Suppressor macrophage treated with lipopolysaccharide for 1 hour (primary cell): ENCODE measurements at regions not wholly inside any gene's neighbourhood (a gene's known extent, or its start where the extent isn't known, plus 50 kb on each side); places are given as distances from the start of the nearest gene placed in this dataset.

Source experiments
- DNase-seq, 3 donors: peaks; one replicate each; pipeline ENCODE4 v3.0.0-alpha.2; 2020 to 2022

- DNase-seq = no peak
Measured at GRCh38 chr1:48052923-48053291, 55.7 kb upstream of the TRABD2B start.

- DNase-seq = no peak
Measured at GRCh38 chr1:48051466-48052126, 54.4 kb upstream of the TRABD2B start.

DNA sequence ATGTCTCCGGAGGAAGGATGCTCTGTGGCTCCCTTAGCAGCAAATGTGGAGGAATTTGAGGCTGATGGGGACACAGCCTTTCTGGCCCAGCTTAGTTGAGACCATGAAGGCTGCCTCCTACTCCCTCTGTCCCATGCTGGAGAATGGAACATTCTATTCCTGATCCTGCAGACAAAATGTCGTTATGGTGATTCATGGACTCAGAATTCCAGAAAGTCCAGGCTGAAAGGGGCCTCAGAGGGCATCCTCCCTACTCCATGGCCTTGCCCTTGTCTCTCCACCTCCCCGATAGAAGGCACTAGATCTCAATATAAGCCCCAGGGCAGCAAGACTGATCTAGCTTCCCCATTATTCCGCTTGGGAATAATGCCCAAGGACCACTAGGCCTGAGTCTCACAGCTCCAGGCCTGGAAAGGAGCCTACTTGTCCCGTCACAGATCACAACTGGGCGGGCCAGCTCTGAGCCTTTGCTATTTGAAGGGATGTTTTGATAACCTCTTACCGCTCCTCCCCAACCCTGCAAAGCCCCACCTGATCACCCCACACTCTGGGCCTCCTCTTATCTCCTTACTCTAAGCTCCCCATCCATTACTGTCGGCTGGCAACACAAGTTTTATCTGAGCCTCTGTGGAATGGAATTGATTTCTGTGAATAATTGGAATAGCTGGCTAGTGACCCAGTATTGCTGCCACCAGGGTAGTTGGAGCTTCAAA is 52.8 kb upstream of the TRABD2B start:
- no peak for DNase-seq

GRCh38 chr1:48048980-48049379 is 51.8 kb upstream of the TRABD2B start:
- no peak for DNase-seq

DNA sequence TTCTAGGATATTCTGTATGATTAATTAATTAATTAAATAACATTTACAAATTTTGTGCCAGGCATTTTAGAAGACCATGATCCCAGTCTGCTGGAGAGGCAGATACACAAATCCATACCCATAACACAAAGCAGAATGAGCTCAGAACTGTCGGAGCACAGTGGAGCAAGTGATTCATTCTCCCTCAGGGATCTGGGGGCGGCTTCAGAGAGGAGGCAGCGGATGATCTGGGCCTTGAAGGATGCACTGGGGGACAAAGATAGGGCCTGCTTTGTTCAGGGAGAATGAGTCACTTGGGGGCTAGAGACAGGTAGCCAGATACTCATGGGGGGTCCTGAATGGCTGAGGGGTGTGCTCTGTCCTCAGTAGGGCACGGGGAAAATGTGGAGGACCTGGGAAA is 50.9 kb upstream of the TRABD2B start:
- DNase-seq = no peak

DNA sequence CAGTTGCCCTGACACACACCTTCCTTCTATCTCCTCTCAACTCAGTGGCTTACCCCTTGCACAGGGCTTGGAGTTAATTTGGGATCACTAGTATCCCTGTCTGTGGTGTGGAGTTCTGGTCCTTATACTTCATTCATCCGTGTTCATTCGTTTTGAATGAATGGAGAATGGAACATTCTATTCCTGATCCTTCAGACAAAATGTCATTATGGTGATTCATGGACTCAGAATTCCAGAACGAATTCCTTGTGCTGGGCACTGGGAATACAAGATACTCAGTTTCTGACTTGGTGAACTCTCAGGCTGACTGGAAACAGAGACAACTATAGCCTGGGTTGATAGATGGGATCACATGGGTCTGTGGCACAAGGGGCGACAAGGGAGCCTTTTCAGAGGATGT is 49.9 kb upstream of the TRABD2B start:
- no peak for DNase-seq
